H9 (cell line): ENCODE measurements at regions not wholly inside any gene's neighbourhood (a gene's known extent, or its start where the extent isn't known, plus 50 kb on each side); places are given as distances from the start of the nearest gene placed in this dataset.

ENCODE experiments used
- DNase-seq: peaks from one replicate; pipeline ENCODE4 v3.0.0-alpha.2; 2017
- H2AFZ ChIP-seq: one replicate; pipeline ENCODE4 v1.6.1; 2013; ENCODE audit warnings: mild to moderate bottlenecking, low read length, control low read depth, moderate library complexity
- H2AK5ac ChIP-seq: 2 replicates; pipeline ENCODE4 v1.6.1; 2013; ENCODE audit warnings: low read length, control low read depth, mixed read lengths; ENCODE audit not compliant: insufficient read length
- H2BK120ac ChIP-seq: one replicate; pipeline ENCODE4 v1.6.1; 2013; ENCODE audit warnings: low read depth, mild to moderate bottlenecking, low read length, control low read depth, inconsistent platforms; ENCODE audit not compliant: poor library complexity, severe bottlenecking
- H2BK12ac ChIP-seq: 2 replicates; pipeline ENCODE4 v1.6.1; 2013; ENCODE audit warnings: low read length, control low read depth, mixed read lengths, low read depth; ENCODE audit not compliant: insufficient read length
- H2BK15ac ChIP-seq: 2 replicates; pipeline ENCODE4 v1.6.1; 2013; ENCODE audit warnings: low read depth, low read length, control low read depth
- H2BK20ac ChIP-seq: one replicate; pipeline ENCODE4 v1.6.1; 2013; ENCODE audit warnings: low read depth, mild to moderate bottlenecking, low read length, control low read depth, inconsistent platforms; ENCODE audit not compliant: poor library complexity, severe bottlenecking
- H2BK5ac ChIP-seq: 2 replicates; pipeline ENCODE4 v1.6.1; 2013; ENCODE audit warnings: low read length, control low read depth, mixed read lengths; ENCODE audit not compliant: insufficient read length
- H3K14ac ChIP-seq: 2 replicates; pipeline ENCODE4 v1.6.1; 2013; ENCODE audit warnings: low read length, control low read depth; ENCODE audit not compliant: insufficient read depth
- H3K18ac ChIP-seq: 2 replicates; pipeline ENCODE4 v1.6.1; 2013; ENCODE audit warnings: low read depth, mild to moderate bottlenecking, mixed read lengths, low read length, control low read depth; ENCODE audit not compliant: insufficient read length
- H3K23ac ChIP-seq: 2 replicates; pipeline ENCODE4 v1.6.1; 2013; ENCODE audit warnings: low read length, control low read depth, mixed read lengths, low read depth; ENCODE audit not compliant: insufficient read length
- H3K23me2 ChIP-seq: 2 replicates; pipeline ENCODE4 v1.6.1; 2013; ENCODE audit warnings: low read depth, mild to moderate bottlenecking, mixed read lengths, low read length, control low read depth; ENCODE audit not compliant: insufficient read length, poor library complexity, severe bottlenecking
- H3K27ac ChIP-seq: 2 replicates; pipeline ENCODE4 v1.5.1; 2013; ENCODE audit warnings: low read length, control low read depth, mixed read lengths, low read depth; ENCODE audit not compliant: insufficient read length
- H3K27me3 ChIP-seq: 2 replicates; pipeline ENCODE4 v1.6.1; 2013; ENCODE audit warnings: low read length, control low read depth, inconsistent platforms; ENCODE audit not compliant: insufficient read depth
- H3K4ac ChIP-seq: 2 replicates; pipeline ENCODE4 v1.6.1; 2013; ENCODE audit warnings: low read depth, mild to moderate bottlenecking, control low read depth, inconsistent platforms, low read length, moderate library complexity
- H3K4me1 ChIP-seq: 2 replicates; pipeline ENCODE4 v1.6.1; 2013; ENCODE audit warnings: low read length, control low read depth, inconsistent platforms; ENCODE audit not compliant: insufficient read depth
- H3K4me2 ChIP-seq: 2 replicates; pipeline ENCODE4 v1.6.1; 2013; ENCODE audit warnings: low read length, control low read depth, mixed read lengths; ENCODE audit not compliant: insufficient read length, insufficient read depth
- H3K56ac ChIP-seq: 2 replicates; pipeline ENCODE4 v1.6.1; 2013; ENCODE audit warnings: low read depth, mild to moderate bottlenecking, mixed read lengths, low read length, control low read depth; ENCODE audit not compliant: insufficient read length
- H3K79me1 ChIP-seq: 2 replicates; pipeline ENCODE4 v1.6.1; 2013; ENCODE audit warnings: low read depth, mild to moderate bottlenecking, moderate library complexity, low read length, control low read depth, inconsistent platforms; ENCODE audit not compliant: insufficient read depth, poor library complexity, severe bottlenecking
- H3K79me2 ChIP-seq: 2 replicates; pipeline ENCODE4 v1.6.1; 2013; ENCODE audit warnings: low read length, control low read depth, inconsistent platforms; ENCODE audit not compliant: insufficient read depth
- H3K9ac ChIP-seq: 2 replicates; pipeline ENCODE4 v1.6.1; 2013; ENCODE audit warnings: low read length, control low read depth, mixed read lengths; ENCODE audit not compliant: insufficient read length; ENCODE audit errors: extremely low read depth
- H3K9me3 ChIP-seq: one replicate; pipeline ENCODE4 v1.6.1; 2013; ENCODE audit warnings: low read depth, low read length, inconsistent platforms; ENCODE audit not compliant: control insufficient read depth
- H3T11ph ChIP-seq: one replicate; pipeline ENCODE4 v1.6.1; 2013; ENCODE audit warnings: mild to moderate bottlenecking, low read length, control low read depth, inconsistent platforms
- H4K20me1 ChIP-seq: one replicate; pipeline ENCODE4 v1.6.1; 2013; ENCODE audit not compliant: control insufficient read depth, insufficient read length, insufficient read depth
- H4K5ac ChIP-seq: 2 replicates; pipeline ENCODE4 v1.6.1; 2013; ENCODE audit warnings: low read depth, mild to moderate bottlenecking, mixed read lengths, low read length, control low read depth; ENCODE audit not compliant: insufficient read length
- H4K8ac ChIP-seq: replicated peaks from 2 replicates; pipeline ENCODE4 v1.6.1; 2013; ENCODE audit warnings: low read length, control low read depth, mixed read lengths, low read depth; ENCODE audit not compliant: insufficient read length
- H4K91ac ChIP-seq: 2 replicates; pipeline ENCODE4 v1.6.1; 2013; ENCODE audit warnings: low read depth, mild to moderate bottlenecking, moderate library complexity, mixed read lengths, low read length, control low read depth; ENCODE audit not compliant: insufficient read length
- H3K27ac Mint-ChIP-seq, 3 experiments: 2 replicates in 2 of 3; 3 replicates in 1 of 3; pipeline ENCODE4 v1.8.0; 2020 to 2021; ENCODE audit warnings: mixed read lengths in 3 of 3, mild to moderate bottlenecking in 1 of 3, moderate library complexity in 1 of 3
- H3K27me3 Mint-ChIP-seq: 2 replicates; pipeline ENCODE4 v1.8.0; 2021; ENCODE audit warnings: low read depth, mild to moderate bottlenecking, moderate library complexity, mixed read lengths
- H3K36me3 Mint-ChIP-seq, 3 experiments: 2 replicates in 2 of 3; 3 replicates in 1 of 3; pipeline ENCODE4 v1.8.0; 2020 to 2021; ENCODE audit warnings: low read depth in 3 of 3, mixed read lengths in 3 of 3; ENCODE audit not compliant: insufficient read depth in 1 of 3
- H3K4me1 Mint-ChIP-seq, 2 experiments: 2 replicates each; pipeline ENCODE4 v1.8.0; 2020; ENCODE audit warnings: mixed read lengths in 2 of 2
- H3K4me3 Mint-ChIP-seq, 2 experiments: 2 replicates in 1 of 2; 3 replicates in 1 of 2; pipeline ENCODE4 v1.8.0; 2020 to 2021; ENCODE audit warnings: mild to moderate bottlenecking in 2 of 2, mixed read lengths in 2 of 2, moderate library complexity in 1 of 2
- H3K9me3 Mint-ChIP-seq, 2 experiments: 2 replicates in 1 of 2; 3 replicates in 1 of 2; pipeline ENCODE4 v1.8.0; 2020; ENCODE audit warnings: mild to moderate bottlenecking in 2 of 2, mixed read lengths in 2 of 2, moderate library complexity in 1 of 2
- CTCF ChIP-seq: fragments of 200-600 bp; sonication (generic); conservative IDR thresholded peaks from 3 replicates; pipeline ENCODE4 v1.8.0; 2021; ENCODE audit warnings: antibody characterized with exemption, mild to moderate bottlenecking
- WGBS: extraction: QIAGEN DNeasy Blood & Tissue Kit; methylation state at CpG from one replicate; pipeline ENCODE4 v1.1.7; 2013; ENCODE audit warnings: missing lambda C conversion rate, low lambda C conversion rate, mixed read lengths; ENCODE audit not compliant: insufficient read length; ENCODE audit errors: extremely low coverage; 5-methylcytosine and 5-hydroxymethylcytosine counted together

DNA sequence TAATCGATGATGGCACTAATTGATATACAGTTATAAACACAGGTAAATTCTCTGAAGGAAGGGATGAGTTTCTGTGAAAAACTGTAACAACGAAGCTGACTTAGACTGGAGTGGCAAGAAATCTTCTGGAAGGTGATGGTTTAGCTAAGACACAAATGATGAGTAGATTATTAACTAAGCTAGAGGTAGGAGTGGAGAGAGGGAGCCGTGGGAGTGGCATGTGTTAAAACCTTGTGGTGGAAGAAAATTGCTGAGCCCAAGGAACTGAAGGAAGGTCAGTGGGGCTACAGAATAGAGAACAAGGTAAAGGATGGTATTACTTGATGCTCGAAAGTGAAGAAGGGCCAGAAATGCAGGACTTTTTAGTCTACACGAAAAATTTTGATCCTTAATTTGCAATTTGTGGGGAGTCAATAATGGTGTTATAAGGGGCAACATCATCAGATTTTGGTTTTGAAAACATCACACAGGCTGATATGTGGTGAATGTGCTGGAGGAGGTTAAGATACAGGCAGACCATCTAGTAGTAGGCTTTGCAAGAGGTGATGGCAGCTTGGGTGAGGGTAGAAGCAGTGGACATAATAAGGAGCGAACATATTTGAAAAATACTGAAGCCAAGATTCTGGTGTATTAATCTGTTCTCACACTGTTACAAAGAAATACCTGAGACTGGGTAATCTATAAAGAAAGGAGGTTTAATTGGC is 93.8 kb downstream of the S1PR1 start:
- H3K79me1 ChIP-seq, result no peaks in the 10 kb centered on the region

More for the DNA sequence above, 93.8 kb downstream of the S1PR1 start:
- H4K8ac ChIP-seq, result no peak overlapping the region
- no peaks in the 10 kb centered on the region for H3K79me2 ChIP-seq
- H4K20me1 ChIP-seq, result no peaks in the 10 kb centered on the region
- H3K56ac ChIP-seq, result no peak overlapping the region
- H2BK5ac ChIP-seq, result no peak overlapping the region
- no peak overlapping the region for H2AK5ac ChIP-seq
- no CpG with 5 or more reads among the region's 6 CpGs for WGBS
- H2AFZ ChIP-seq, result no peak overlapping the region
- H3K9ac ChIP-seq, result no peak overlapping the region
- TF ChIP-seq CTCF, result no peak
- Mint-ChIP-seq H3K4me1 (peaks cover 0 to 2% of the 10 kb centered on the region in 2 experiments; a peak in 1 of 4 replicates), H3K4me3 (no peak overlapping the region), H3K27me3 (no peaks in the 10 kb centered on the region), H3K9me3 (no peaks in the 10 kb centered on the region), H3K36me3 (no peaks in the 10 kb centered on the region), H3K27ac (no peak overlapping the region)
- H2BK12ac ChIP-seq, result no peak overlapping the region
- H3K27ac ChIP-seq, result no peak overlapping the region
- no peak overlapping the region for H3K4me2 ChIP-seq
- no peaks in the 10 kb centered on the region for H3K9me3 ChIP-seq
- H2BK15ac ChIP-seq, result no peak overlapping the region
- no peaks in the 10 kb centered on the region for H3K23me2 ChIP-seq
- no peak for DNase-seq
- no peak overlapping the region for H4K91ac ChIP-seq
- H3K27me3 ChIP-seq, result no peaks in the 10 kb centered on the region
- H3K18ac ChIP-seq, result no peak overlapping the region
- no peaks in the 10 kb centered on the region for H3K4me1 ChIP-seq
- H4K5ac ChIP-seq, result no peak overlapping the region
- H3T11ph ChIP-seq, result no peak overlapping the region
- no peak overlapping the region for H2BK120ac ChIP-seq
- no peak overlapping the region for H3K14ac ChIP-seq
- H3K23ac ChIP-seq, result no peak overlapping the region
- H2BK20ac ChIP-seq, result no peak overlapping the region
- H3K4ac ChIP-seq, result no peak overlapping the region
